HG03103 (cell line): ENCODE measurements at regions not wholly inside any gene's neighbourhood (a gene's known extent, or its start where the extent isn't known, plus 50 kb on each side); places are given as distances from the start of the nearest gene placed in this dataset.

Experiments used
- ATAC-seq: cut with Tn5 transposase; IDR thresholded peaks from one replicate; pipeline ENCODE4 v1.9.1; 2021; ENCODE audit warnings: low read depth; ENCODE audit not compliant: unreplicated experiment

GRCh38 chr14:54335569-54336155 lies 61.1 kb upstream of the CDKN3 start:
- no peak for ATAC-seq

DNA sequence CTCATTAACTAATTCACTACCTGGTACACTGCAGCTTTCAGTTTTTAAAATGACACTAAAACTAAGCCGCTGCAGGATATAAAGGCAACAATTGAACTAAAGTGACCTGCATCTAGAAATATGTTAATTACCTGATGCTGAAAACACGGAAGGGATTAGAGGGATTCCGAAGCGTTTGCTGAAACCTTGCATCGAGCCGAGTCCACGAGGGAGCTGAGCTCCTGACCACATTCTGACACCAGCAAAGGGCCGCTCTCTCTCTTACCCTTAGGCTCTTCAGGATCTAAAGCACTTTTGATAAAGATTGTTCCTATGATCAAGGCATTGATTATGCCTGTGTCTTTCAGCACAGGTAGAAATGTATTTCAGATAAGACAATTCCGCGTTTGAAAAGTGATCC lies 59.5 kb upstream of the CDKN3 start:
- no peak for ATAC-seq

- no peak for ATAC-seq
These were observed 58.0 kb upstream of the CDKN3 start for GRCh38 chr14:54338696-54339317.

GRCh38 chr14:54339771-54340170 lies 57.0 kb upstream of the CDKN3 start:
- ATAC-seq: no peak

GRCh38 chr14:54342806-54343205 lies 54.0 kb upstream of the CDKN3 start:
- ATAC-seq: no peak

- ATAC-seq: no peak
These were observed 53.3 kb upstream of the CDKN3 start for GRCh38 chr14:54343272-54344121.

- peak; percentile 69 for ATAC-seq
These were observed 52.4 kb upstream of the CDKN3 start for GRCh38 chr14:54344445-54344844.

DNA sequence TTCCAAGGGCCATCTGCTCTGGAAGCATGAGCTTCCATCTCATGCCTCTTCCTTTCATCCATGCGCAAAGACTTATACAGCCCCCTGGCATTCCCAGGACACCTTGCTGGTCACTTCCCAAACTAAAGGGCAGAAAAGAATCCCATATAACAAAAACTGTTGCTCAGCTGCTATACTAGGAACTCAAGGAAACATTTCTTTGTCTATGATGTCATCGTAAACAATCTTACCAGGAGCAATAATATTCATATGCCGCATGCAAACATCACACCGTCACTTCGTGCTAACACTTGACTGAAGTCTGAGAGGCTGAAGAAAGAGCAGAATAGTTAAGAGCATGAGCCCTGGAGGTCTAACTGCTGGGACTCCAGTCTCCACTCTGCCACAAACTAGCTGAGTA lies 50.5 kb upstream of the CDKN3 start:
- ATAC-seq: no peak
